IgD-negative memory B cell (primary cell): ENCODE measurements at regions not wholly inside any gene's neighbourhood (a gene's known extent, or its start where the extent isn't known, plus 50 kb on each side); places are given as distances from the start of the nearest gene placed in this dataset.

Experiments used
- H3K27ac Mint-ChIP-seq, 3 donors: one replicate each; pipeline ENCODE4 v1.8.0; 2020 to 2022; ENCODE audit warnings: mild to moderate bottlenecking in 3 of 3, mixed read lengths in 3 of 3, moderate library complexity in 1 of 3
- H3K27me3 Mint-ChIP-seq: one replicate; pipeline ENCODE4 v1.8.0; 2021; ENCODE audit warnings: mixed read lengths
- H3K36me3 Mint-ChIP-seq: one replicate; pipeline ENCODE4 v1.8.0; 2020; ENCODE audit warnings: mild to moderate bottlenecking, mixed read lengths
- H3K4me1 Mint-ChIP-seq, 3 donors: one replicate each; pipeline ENCODE4 v1.8.0; 2020 to 2022; ENCODE audit warnings: mixed read lengths in 3 of 3, mild to moderate bottlenecking in 1 of 3
- H3K4me3 Mint-ChIP-seq, 4 donors: one replicate each; pipeline ENCODE4 v1.8.0; 2020 to 2022; ENCODE audit warnings: mild to moderate bottlenecking in 4 of 4, mixed read lengths in 4 of 4, moderate library complexity in 3 of 4
- H3K9me3 Mint-ChIP-seq, 3 donors: one replicate each; pipeline ENCODE4 v1.8.0; 2020 to 2021; ENCODE audit warnings: mixed read lengths in 3 of 3, mild to moderate bottlenecking in 1 of 3

DNA sequence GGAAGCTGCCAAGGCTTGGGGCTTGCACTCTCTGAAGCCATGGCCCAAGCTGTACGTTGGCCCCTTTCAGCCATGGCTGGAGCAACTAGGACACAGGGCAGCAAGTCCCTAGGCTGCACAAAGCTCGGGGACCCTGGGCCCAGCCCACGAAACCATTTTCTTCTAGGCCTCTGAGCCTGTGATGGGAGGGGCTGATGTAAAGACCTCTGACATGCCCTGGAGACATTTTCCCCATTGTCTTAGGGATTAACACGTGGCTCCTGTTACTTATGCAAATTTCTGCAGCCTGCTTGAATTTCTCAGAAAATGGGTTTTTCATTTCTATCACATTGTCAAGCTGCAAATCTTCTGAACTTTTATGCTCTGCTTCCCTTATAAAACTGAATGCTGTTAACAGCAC is 83.0 kb upstream of the DAP start:
- Mint-ChIP-seq H3K36me3 (no peaks in the 10 kb centered on the region), H3K27me3 (peaks cover 13% of the 10 kb centered on the region), H3K27ac (no peak overlapping the region), H3K4me1 (no peaks in the 10 kb centered on the region), H3K9me3 (peaks cover 7 to 27% (median 14%) of the 10 kb centered on the region in 3 donors), H3K4me3 (no peak overlapping the region)

DNA sequence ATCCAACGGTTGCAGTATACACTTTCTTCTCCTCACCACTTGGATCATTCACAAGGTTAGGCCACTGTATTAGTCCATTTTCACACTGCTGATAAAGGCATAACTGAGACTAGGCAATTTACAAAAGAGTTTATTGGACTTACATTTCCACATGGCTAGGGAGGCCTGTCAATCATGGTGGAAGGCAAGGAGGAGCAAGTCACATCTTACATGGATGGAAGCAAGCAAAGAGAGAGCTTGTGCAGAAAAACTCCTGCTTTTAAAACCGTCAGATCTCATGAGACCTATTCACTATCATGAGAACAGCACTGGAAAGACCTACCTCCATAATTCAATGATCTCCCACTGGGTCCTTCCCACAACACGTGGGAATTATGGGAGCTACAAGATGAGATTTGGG is 81.8 kb upstream of the DAP start:
- Mint-ChIP-seq H3K4me1 (no peaks in the 10 kb centered on the region), H3K27ac (no peak overlapping the region), H3K27me3 (peaks cover 13% of the 10 kb centered on the region), H3K4me3 (no peak overlapping the region), H3K9me3 (peaks cover 7 to 19% (median 11%) of the 10 kb centered on the region in 3 donors), H3K36me3 (no peaks in the 10 kb centered on the region)

GRCh38 chr5:10839916-10840599 is 79.0 kb upstream of the DAP start:
- peaks cover 11% of the 10 kb centered on the region for H3K27me3 Mint-ChIP-seq
- no peak overlapping the region for H3K4me3 Mint-ChIP-seq
- no peak overlapping the region for H3K27ac Mint-ChIP-seq
- H3K36me3 Mint-ChIP-seq = no peaks in the 10 kb centered on the region
- H3K9me3 Mint-ChIP-seq = peaks cover 7 to 16% (median 11%) of the 10 kb centered on the region in 3 donors
- no peaks in the 10 kb centered on the region for H3K4me1 Mint-ChIP-seq

DNA sequence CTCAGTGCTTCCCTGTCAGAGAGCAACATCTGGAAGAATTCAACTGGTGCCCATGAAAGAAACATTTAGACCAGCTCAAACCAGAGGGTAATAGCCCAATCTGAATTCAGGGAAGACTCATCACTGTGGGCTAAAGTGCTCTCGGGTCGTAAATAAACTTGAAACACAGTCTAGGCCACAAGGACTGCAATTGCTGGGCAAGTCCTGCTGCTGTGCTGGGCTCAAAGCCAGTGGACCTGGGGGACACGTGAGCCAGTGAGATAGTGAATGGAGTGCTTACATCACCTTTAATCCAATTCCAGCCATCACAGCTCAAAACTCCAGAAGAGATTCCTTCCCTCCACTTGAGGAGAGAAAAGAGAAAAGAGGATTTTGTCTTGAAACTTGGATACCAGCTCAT is 78.1 kb upstream of the DAP start:
- no peaks in the 10 kb centered on the region for H3K36me3 Mint-ChIP-seq
- H3K4me1 Mint-ChIP-seq = no peaks in the 10 kb centered on the region
- H3K9me3 Mint-ChIP-seq = peaks cover 4 to 7% (median 5%) of the 10 kb centered on the region in 3 donors
- peak overlapping the region in 1 of 4 donors; percentile 78 for H3K4me3 Mint-ChIP-seq
- H3K27ac Mint-ChIP-seq = no peak overlapping the region
- H3K27me3 Mint-ChIP-seq = peaks cover 5% of the 10 kb centered on the region

DNA sequence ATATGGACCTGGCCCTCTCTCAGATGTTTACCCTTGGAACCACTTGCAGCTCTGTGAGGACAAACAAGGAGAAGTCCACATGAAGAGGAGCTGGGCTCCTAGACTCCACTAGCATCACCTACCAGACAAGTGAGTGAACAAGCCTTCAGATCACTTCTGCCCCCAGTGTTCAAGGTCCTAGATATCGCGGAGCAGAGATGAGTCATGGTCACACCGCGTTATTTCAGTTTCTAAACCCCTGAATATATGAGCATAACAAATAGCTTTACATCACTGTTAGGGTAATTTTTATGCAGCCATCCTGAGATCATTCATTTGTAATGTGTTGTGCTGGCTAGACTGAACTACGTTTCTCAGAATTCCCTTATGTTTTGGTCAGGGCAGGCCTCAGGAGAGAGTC is 77.0 kb upstream of the DAP start:
- Mint-ChIP-seq H3K4me3 (no peak overlapping the region), H3K27ac (no peak overlapping the region), H3K9me3 (peaks cover under 1 to 4% (median 2%) of the 10 kb centered on the region in 3 donors), H3K36me3 (no peaks in the 10 kb centered on the region), H3K4me1 (no peaks in the 10 kb centered on the region), H3K27me3 (peaks cover 6% of the 10 kb centered on the region)

DNA sequence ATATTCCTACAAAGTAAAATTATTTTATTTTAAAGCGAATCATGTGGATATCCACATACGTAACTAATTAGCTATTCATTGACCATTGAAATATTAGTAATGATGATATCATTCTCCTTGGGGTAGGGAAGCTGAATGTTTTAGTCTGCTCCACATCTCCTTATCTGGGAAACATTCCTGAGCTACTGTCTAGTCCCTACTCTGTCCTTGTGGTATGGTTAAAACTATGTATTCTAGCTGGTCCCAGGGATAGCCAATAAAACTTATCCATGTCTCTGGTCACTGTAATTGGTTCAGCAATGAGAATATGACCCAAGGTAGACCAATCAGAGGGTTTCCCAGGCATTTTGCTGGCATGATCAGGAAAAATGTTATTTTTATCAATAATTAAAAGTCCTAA is 76.0 kb upstream of the DAP start:
- no peak overlapping the region for H3K27ac Mint-ChIP-seq
- no peak overlapping the region for H3K4me3 Mint-ChIP-seq
- peaks cover 0 to under 1% (median 0%) of the 10 kb centered on the region in 3 donors for H3K9me3 Mint-ChIP-seq
- H3K27me3 Mint-ChIP-seq = peaks cover 8% of the 10 kb centered on the region
- no peaks in the 10 kb centered on the region for H3K4me1 Mint-ChIP-seq
- no peaks in the 10 kb centered on the region for H3K36me3 Mint-ChIP-seq

DNA sequence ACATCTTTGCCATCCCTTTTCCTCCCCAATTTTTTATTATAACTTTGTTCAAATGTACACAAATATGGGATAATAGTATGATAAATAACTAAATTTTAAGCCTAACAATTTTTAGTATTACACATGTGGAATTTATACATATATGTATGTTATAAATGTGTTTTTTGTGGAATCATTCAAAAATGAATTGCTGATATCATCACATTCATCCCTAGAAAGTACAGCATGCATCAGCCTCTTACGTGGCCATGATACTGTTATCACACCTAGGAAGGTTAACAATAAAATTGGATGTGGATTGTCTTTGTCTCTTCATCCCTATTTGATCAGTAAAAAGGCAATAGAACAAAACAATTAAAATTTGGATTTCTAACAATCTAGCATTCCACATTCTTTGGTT is 73.7 kb upstream of the DAP start:
- Mint-ChIP-seq H3K9me3 (no peaks in the 10 kb centered on the region), H3K27ac (no peak overlapping the region), H3K4me3 (no peak overlapping the region), H3K36me3 (no peaks in the 10 kb centered on the region), H3K27me3 (peaks cover 3% of the 10 kb centered on the region), H3K4me1 (no peaks in the 10 kb centered on the region)

DNA sequence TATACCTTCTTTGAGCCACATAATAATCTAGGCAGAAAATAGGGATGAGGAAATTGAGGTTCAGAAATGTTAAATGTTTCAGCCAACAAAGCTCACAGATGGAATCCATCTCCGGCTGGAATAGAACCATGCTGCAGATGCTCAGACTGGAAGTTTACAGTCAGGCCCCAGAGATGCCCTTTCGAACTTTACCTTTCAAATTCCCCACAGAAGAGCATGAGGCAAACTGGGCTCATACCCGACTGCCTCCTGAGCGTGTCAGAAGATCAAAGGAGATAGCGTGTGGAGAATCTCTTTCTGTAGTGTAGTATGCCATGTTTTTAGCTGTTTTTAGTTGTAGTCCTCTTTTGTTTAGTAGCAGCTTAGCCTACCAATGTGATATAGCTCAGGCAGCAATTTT is 72.0 kb upstream of the DAP start:
- Mint-ChIP-seq H3K4me3 (no peak overlapping the region), H3K36me3 (no peaks in the 10 kb centered on the region), H3K27me3 (peaks cover 3% of the 10 kb centered on the region), H3K27ac (no peak overlapping the region), H3K4me1 (no peaks in the 10 kb centered on the region), H3K9me3 (no peaks in the 10 kb centered on the region)

- Mint-ChIP-seq H3K27me3 (peaks cover 3% of the 10 kb centered on the region), H3K36me3 (no peaks in the 10 kb centered on the region), H3K4me1 (no peaks in the 10 kb centered on the region), H3K27ac (no peak overlapping the region), H3K9me3 (no peaks in the 10 kb centered on the region), H3K4me3 (no peak overlapping the region)
Measured at GRCh38 chr5:10832421-10832820, 71.4 kb upstream of the DAP start.

GRCh38 chr5:10831419-10831818 is 70.4 kb upstream of the DAP start:
- no peak overlapping the region for H3K4me3 Mint-ChIP-seq
- H3K4me1 Mint-ChIP-seq = peaks cover 1 to 7% (median 6%) of the 10 kb centered on the region in 3 donors
- peaks cover 3% of the 10 kb centered on the region for H3K27me3 Mint-ChIP-seq
- H3K9me3 Mint-ChIP-seq = no peaks in the 10 kb centered on the region
- H3K27ac Mint-ChIP-seq = no peak overlapping the region
- H3K36me3 Mint-ChIP-seq = no peaks in the 10 kb centered on the region

GRCh38 chr5:10828241-10828640 is 67.2 kb upstream of the DAP start:
- no peak overlapping the region for H3K27ac Mint-ChIP-seq
- H3K36me3 Mint-ChIP-seq = no peaks in the 10 kb centered on the region
- peaks cover 7% of the 10 kb centered on the region for H3K27me3 Mint-ChIP-seq
- H3K9me3 Mint-ChIP-seq = no peaks in the 10 kb centered on the region
- peak overlapping the region in 1 of 4 donors; percentile 46 for H3K4me3 Mint-ChIP-seq
- peaks cover 17 to 27% (median 24%) of the 10 kb centered on the region in 3 donors for H3K4me1 Mint-ChIP-seq

GRCh38 chr5:10827571-10827970 is 66.5 kb upstream of the DAP start:
- Mint-ChIP-seq H3K9me3 (no peaks in the 10 kb centered on the region), H3K4me1 (peaks cover 17 to 27% (median 26%) of the 10 kb centered on the region in 3 donors), H3K36me3 (no peaks in the 10 kb centered on the region), H3K4me3 (no peak overlapping the region), H3K27me3 (peaks cover 5% of the 10 kb centered on the region), H3K27ac (no peak overlapping the region)

DNA sequence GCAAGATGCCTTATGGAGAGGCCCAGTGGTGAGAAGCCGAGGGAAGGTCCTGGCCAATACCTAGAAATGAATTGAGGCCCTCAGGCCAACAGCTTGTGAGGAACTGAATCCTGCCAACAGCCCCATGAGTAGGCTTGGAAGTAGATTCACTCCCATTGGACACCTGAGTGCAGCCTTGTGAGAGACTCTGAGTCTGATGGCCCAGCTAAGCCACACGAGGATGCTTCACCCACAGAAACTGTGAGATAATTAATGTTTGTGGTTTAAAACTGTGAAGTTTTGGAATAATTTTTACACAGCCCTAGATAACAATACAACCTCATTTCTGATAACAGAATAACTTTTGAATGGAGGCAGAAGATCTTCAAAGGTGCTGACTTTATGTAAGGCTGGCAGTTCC is 65.9 kb upstream of the DAP start:
- peaks cover 0 to 2% (median 0%) of the 10 kb centered on the region in 3 donors for H3K9me3 Mint-ChIP-seq
- H3K4me1 Mint-ChIP-seq = peaks cover 17 to 27% (median 26%) of the 10 kb centered on the region in 3 donors
- H3K4me3 Mint-ChIP-seq = peak overlapping the region in 2 of 4 donors; percentile 77 to 85

DNA sequence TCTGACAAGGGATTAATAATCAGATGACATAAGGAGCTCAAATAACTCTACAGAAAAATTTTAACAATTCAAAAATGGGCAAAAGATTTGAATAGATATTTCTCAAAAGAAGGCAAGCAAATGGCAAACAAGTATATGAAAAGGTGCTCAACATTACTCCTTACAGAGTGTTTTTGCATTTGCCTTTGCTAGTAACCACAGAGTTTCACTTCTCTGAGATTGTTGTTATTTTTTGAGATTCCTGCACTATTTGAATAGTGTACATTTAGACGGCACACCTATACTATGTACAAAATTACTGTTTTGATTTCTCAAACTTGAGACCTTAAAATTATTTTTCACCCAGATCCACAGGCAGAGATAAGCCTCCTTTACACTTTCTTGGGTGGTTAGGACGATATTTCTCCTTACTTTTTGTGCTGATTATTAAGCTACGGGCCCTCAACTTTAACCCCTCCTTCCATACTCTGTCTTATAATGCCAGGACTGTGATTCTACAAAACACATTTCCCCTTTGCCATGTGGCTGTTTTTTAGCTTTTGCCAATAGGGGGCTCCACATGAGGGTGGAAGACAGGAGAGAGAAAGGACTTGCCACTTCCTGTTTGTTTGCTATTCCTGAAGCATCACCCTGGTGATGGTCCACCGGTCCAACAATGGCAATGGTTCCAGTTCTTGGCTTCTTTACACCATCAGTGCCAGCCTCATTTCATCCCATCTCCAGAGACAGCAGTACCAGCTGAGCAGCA is 65.0 kb upstream of the DAP start:
- peaks cover 17 to 27% (median 26%) of the 10 kb centered on the region in 3 donors for H3K4me1 Mint-ChIP-seq
- H3K9me3 Mint-ChIP-seq = peaks cover 0 to 2% (median 0%) of the 10 kb centered on the region in 3 donors
- H3K36me3 Mint-ChIP-seq = peaks cover 2% of the 10 kb centered on the region
- H3K4me3 Mint-ChIP-seq = peak overlapping the region; percentile 10 to 85 (median 68)
- H3K27ac Mint-ChIP-seq = peak overlapping the region; percentile 9 to 90 (median 78)
- peaks cover 6% of the 10 kb centered on the region for H3K27me3 Mint-ChIP-seq

More for the DNA sequence above, 65.9 kb upstream of the DAP start:
- H3K27me3 Mint-ChIP-seq = peaks cover 6% of the 10 kb centered on the region
- no peaks in the 10 kb centered on the region for H3K36me3 Mint-ChIP-seq
- no peak overlapping the region for H3K27ac Mint-ChIP-seq

DNA sequence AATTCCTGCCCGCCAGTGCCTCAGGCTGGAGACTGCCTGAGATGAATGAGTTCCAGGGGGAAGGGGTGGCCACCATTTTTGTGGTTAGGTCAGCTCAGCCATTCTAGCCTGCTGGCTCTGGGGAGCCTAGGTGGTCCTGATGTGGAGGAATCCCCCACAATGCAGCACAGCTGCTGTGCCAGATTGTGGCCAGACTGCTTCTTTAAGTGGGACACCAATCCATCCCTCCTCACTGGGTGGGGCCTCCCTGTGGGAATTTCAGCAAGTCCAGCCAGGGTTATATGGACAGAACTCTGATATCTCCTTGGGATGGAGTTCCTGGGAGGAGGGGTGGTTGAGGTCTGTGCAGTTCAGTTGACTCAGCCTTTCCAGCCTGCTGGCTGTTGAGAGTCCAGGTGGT is 51.2 kb upstream of the DAP start:
- Mint-ChIP-seq H3K27ac (no peak overlapping the region), H3K4me1 (peaks cover 3 to 9% (median 9%) of the 10 kb centered on the region in 3 donors), H3K36me3 (peaks cover 4% of the 10 kb centered on the region), H3K27me3 (peaks cover 12% of the 10 kb centered on the region), H3K9me3 (peaks cover 0 to 6% (median 4%) of the 10 kb centered on the region in 3 donors), H3K4me3 (no peak overlapping the region)
